Brain microvascular endothelial cell (primary cell): ENCODE measurements at regions not wholly inside any gene's neighbourhood (a gene's known extent, or its start where the extent isn't known, plus 50 kb on each side); places are given as distances from the start of the nearest gene placed in this dataset.

Experiments used
- DNase-seq: peaks from one replicate; pipeline ENCODE4 v3.0.0-alpha.2; 2020
- H3K27ac ChIP-seq: fragments of 250-450 bp; sonication (Bioruptor Pico); 2 replicates; pipeline ENCODE4 v1.5.1; 2020; ENCODE audit warnings: mild to moderate bottlenecking, moderate library complexity
- H3K27me3 ChIP-seq: fragments of 250-450 bp; sonication (Bioruptor Pico); replicated peaks from 2 replicates; pipeline ENCODE4 v1.5.1; 2020; ENCODE audit warnings: mild to moderate bottlenecking
- H3K36me3 ChIP-seq: fragments of 250-450 bp; sonication (Bioruptor Pico); replicated peaks from 2 replicates; pipeline ENCODE4 v1.5.1; 2020; ENCODE audit warnings: mild to moderate bottlenecking
- H3K4me3 ChIP-seq: 2 replicates; pipeline ENCODE4 v1.5.1; 2011; ENCODE audit warnings: low read depth, mild to moderate bottlenecking, control low read depth, low read length, moderate library complexity
- in situ Hi-C: cut with HindIII; loops from 2 replicates; pipeline ENCODE4 v1.10.0; 2017; ENCODE audit warnings: low sequenced_read_pairs, low pct_ligation_motif_present
- TF ChIP-seq, protein P1 (sequence below): IDR thresholded peaks from 2 replicates; pipeline ENCODE4 v1.5.1; 2011; ENCODE audit warnings: low read depth, mild to moderate bottlenecking, moderate library complexity, low read length, control low read depth, inconsistent platforms; ENCODE audit errors: missing control alignments

GRCh38 chr4:185886832-185887524, 75.0 kb upstream of the SORBS2 start:
- no peak for DNase-seq
- no peak overlapping the region for H3K4me3 ChIP-seq
- in situ Hi-C loops: no loop called here
- no peaks in the 10 kb centered on the region for H3K36me3 ChIP-seq
- no peak overlapping the region for H3K27ac ChIP-seq
- H3K27me3 ChIP-seq: no peaks in the 10 kb centered on the region
- TF ChIP-seq, protein P1, sequence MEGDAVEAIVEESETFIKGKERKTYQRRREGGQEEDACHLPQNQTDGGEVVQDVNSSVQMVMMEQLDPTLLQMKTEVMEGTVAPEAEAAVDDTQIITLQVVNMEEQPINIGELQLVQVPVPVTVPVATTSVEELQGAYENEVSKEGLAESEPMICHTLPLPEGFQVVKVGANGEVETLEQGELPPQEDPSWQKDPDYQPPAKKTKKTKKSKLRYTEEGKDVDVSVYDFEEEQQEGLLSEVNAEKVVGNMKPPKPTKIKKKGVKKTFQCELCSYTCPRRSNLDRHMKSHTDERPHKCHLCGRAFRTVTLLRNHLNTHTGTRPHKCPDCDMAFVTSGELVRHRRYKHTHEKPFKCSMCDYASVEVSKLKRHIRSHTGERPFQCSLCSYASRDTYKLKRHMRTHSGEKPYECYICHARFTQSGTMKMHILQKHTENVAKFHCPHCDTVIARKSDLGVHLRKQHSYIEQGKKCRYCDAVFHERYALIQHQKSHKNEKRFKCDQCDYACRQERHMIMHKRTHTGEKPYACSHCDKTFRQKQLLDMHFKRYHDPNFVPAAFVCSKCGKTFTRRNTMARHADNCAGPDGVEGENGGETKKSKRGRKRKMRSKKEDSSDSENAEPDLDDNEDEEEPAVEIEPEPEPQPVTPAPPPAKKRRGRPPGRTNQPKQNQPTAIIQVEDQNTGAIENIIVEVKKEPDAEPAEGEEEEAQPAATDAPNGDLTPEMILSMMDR: no peak

GRCh38 chr4:185888676-185889075, 76.7 kb upstream of the SORBS2 start:
- H3K27ac ChIP-seq: no peak overlapping the region
- H3K27me3 ChIP-seq: no peaks in the 10 kb centered on the region
- in situ Hi-C loops: no loop called here
- H3K4me3 ChIP-seq: no peak overlapping the region
- DNase-seq: no peak
- H3K36me3 ChIP-seq: no peaks in the 10 kb centered on the region
- TF ChIP-seq, protein P1: no peak

GRCh38 chr4:185889585-185889984, 77.6 kb upstream of the SORBS2 start:
- Histone ChIP-seq H3K36me3 (no peaks in the 10 kb centered on the region), H3K27me3 (no peaks in the 10 kb centered on the region), H3K27ac (no peak overlapping the region), H3K4me3 (no peak overlapping the region)
- no peak for DNase-seq
- in situ Hi-C loops: no loop called here
- TF ChIP-seq, protein P1: no peak

DNA sequence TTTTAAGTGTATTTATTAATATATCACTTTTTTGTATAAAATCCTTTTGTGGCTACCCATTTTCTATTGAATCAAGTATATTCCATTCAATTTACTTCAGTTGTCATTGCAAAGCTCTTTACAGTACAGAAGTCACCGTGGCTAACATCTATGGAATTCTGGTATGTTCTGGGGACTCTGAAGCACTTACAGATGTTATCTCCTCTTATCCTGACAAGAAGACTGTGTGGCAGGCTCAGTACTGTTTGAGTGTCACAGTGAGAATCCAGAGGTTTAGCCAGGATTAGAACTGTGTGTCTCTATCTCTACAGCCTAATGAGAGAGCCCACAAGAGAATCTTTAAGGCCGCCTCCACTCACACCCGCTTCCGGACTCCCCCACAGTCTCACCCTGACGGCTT, 78.2 kb upstream of the SORBS2 start:
- TF ChIP-seq, protein P1: no peak
- in situ Hi-C loops: no loop called here
- Histone ChIP-seq H3K27ac (no peak overlapping the region), H3K4me3 (no peak overlapping the region), H3K36me3 (no peaks in the 10 kb centered on the region), H3K27me3 (no peaks in the 10 kb centered on the region)
- DNase-seq: no peak

- TF ChIP-seq, protein P1: no peak
- no peaks in the 10 kb centered on the region for H3K27me3 ChIP-seq
- in situ Hi-C loops: no loop called here
- H3K27ac ChIP-seq: no peak overlapping the region
- no peak overlapping the region for H3K4me3 ChIP-seq
- no peaks in the 10 kb centered on the region for H3K36me3 ChIP-seq
- no peak for DNase-seq
These were observed 80.2 kb upstream of the SORBS2 start for GRCh38 chr4:185892165-185892564.

- TF ChIP-seq, protein P1: no peak
- Histone ChIP-seq H3K27ac (no peak overlapping the region), H3K36me3 (no peaks in the 10 kb centered on the region), H3K27me3 (no peaks in the 10 kb centered on the region), H3K4me3 (no peak overlapping the region)
- DNase-seq: no peak
- in situ Hi-C loops: no loop called here
These were observed 81.5 kb upstream of the SORBS2 start for GRCh38 chr4:185893500-185893899.
